COLO668 (cell line): ENCODE measurements at regions not wholly inside any gene's neighbourhood (a gene's known extent, or its start where the extent isn't known, plus 50 kb on each side); places are given as distances from the start of the nearest gene placed in this dataset.
"Not testable (repeated sequence)": the region's sequence is repeated elsewhere in the genome, so short reads cannot be mapped to it uniquely, and the experiment has no call there.

ENCODE experiments used
- DNase-seq: peaks from one replicate; lab custom pipeline; 2025; ENCODE audit not compliant: unreplicated experiment; lab: John Stamatoyannopoulos, UW

GRCh38 chr1:199489594-199489993 is 537.9 kb upstream of the NR5A2 start:
- DNase-seq, result no peak

- DNase-seq, result no peak
Measured at GRCh38 chr1:199490769-199491527, 536.6 kb upstream of the NR5A2 start.

GRCh38 chr1:199495432-199495831 is 532.1 kb upstream of the NR5A2 start:
- DNase-seq, result no peak

- not testable (repeated sequence) for DNase-seq
Measured at GRCh38 chr1:199498802-199499201, 528.7 kb upstream of the NR5A2 start.

- no peak for DNase-seq
Measured at GRCh38 chr1:199508072-199508471, 519.4 kb upstream of the NR5A2 start.

GRCh38 chr1:199508653-199509052 is 518.9 kb upstream of the NR5A2 start:
- no peak for DNase-seq

- DNase-seq, result no peak
Measured at GRCh38 chr1:199509456-199509855, 518.1 kb upstream of the NR5A2 start.

GRCh38 chr1:199510314-199510713 is 517.2 kb upstream of the NR5A2 start:
- DNase-seq, result no peak

- peak; percentile 6 for DNase-seq
Measured at GRCh38 chr1:199512037-199512710, 515.3 kb upstream of the NR5A2 start.

GRCh38 chr1:199515261-199515660 is 512.2 kb upstream of the NR5A2 start:
- no peak for DNase-seq

GRCh38 chr1:199522338-199522737 is 505.2 kb upstream of the NR5A2 start:
- no peak for DNase-seq

GRCh38 chr1:199522936-199523335 is 504.6 kb upstream of the NR5A2 start:
- DNase-seq, result no peak

- no peak for DNase-seq
Measured at GRCh38 chr1:199529324-199529723, 498.2 kb upstream of the NR5A2 start.

GRCh38 chr1:199533361-199533760 is 494.1 kb upstream of the NR5A2 start:
- DNase-seq, result not testable (repeated sequence)

- no peak for DNase-seq
Measured at GRCh38 chr1:199545780-199546179, 481.7 kb upstream of the NR5A2 start.

GRCh38 chr1:199546323-199546722 is 481.2 kb upstream of the NR5A2 start:
- DNase-seq, result no peak

- no peak for DNase-seq
Measured at GRCh38 chr1:199549421-199549820, 478.1 kb upstream of the NR5A2 start.

- DNase-seq, result no peak
Measured at GRCh38 chr1:199550199-199551065, 477.1 kb upstream of the NR5A2 start.

GRCh38 chr1:199551967-199552565 is 475.4 kb upstream of the NR5A2 start:
- peak; percentile 34 for DNase-seq

GRCh38 chr1:199553104-199553503 is 474.4 kb upstream of the NR5A2 start:
- no peak for DNase-seq

- DNase-seq, result no peak
Measured at GRCh38 chr1:199561334-199561733, 466.2 kb upstream of the NR5A2 start.
